ENCODE measurements at regions not wholly inside any gene's neighbourhood (a gene's known extent, or its start where the extent isn't known, plus 50 kb on each side); places are given as distances from the start of the nearest gene placed in this dataset.

DNA sequence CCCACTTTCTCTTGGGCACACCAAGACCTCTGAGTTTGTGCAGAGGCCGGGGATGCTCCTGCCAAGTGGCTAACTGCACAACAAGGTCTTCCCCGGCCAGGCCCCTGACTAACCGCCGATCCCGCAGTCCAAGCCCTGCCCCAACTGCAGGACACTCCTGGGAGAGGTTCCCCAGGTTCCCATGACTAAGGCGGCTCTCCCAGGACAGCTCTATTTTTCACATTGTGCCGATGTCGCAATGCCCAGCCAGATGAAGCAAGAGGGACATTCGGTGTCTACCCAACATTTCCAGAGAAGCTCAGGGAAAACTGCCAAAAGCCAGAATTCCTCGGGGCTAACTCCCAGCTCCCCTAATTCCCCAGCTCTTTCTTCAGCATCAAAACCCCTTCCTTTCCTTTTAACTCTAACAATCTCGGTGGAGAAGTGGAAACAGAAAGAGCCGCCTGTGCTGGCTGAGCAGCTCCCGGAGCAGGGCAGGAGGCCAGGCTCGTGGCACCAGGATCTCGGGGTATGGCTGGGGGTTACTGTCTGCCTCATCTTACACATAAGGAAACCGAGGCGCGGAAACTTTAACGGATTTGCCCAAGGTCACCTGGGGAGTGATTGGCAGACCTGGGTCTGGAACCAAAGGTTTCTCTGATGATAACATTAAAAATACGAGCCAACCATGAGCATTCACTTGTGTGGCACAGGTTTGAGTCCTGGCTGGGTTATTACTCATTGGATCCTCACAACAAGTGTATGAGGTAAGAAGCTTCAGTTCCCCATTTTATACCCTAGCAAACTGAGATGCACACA, 318.2 kb downstream of the BCL11B start:
- DNase-seq (ENCODE audit: extremely low read depth in 1 of 11, low read depth in 9 of 11, low spot score in 4 of 11) = no peak

GRCh38 chr14:98954349-98955000, 317.5 kb downstream of the BCL11B start:
- no peak for DNase-seq (ENCODE audit: extremely low read depth in 1 of 11, low read depth in 9 of 11, low spot score in 4 of 11)

GRCh38 chr14:98955036-98955740, 316.8 kb downstream of the BCL11B start:
- no peak for DNase-seq (ENCODE audit: extremely low read depth in 1 of 11, low read depth in 9 of 11, low spot score in 4 of 11)

GRCh38 chr14:98955741-98956070, 316.3 kb downstream of the BCL11B start:
- DNase-seq (ENCODE audit: extremely low read depth in 1 of 11, low read depth in 9 of 11, low spot score in 4 of 11) = no peak

- no peak for DNase-seq (ENCODE audit: extremely low read depth in 1 of 11, low read depth in 9 of 11, low spot score in 4 of 11)
Measured at GRCh38 chr14:98956181-98956580, 315.8 kb downstream of the BCL11B start.

DNA sequence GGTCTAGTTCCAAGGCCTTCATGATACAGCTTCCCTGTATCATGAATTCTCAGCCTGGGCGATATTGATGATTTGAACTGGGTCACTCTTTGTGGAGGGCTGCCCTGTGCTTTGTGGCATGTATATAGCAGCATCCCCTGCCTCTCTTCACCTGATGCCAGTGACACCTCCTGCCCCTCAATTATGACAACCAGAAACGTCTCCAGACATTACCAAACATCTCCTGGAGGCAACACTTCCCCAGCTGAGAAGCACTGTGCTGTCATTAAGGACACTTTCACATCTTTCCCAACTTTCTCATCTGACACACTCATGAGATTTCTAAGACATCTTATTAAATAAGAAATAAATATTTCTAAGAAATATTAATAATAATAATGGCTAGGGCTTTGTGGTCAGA, 315.3 kb downstream of the BCL11B start:
- DNase-seq (ENCODE audit: extremely low read depth in 1 of 11, low read depth in 9 of 11, low spot score in 4 of 11) = no peak

- DNase-seq (ENCODE audit: extremely low read depth in 1 of 11, low read depth in 9 of 11, low spot score in 4 of 11) = no peak
Measured at GRCh38 chr14:98957211-98958047, 314.6 kb downstream of the BCL11B start.

DNA sequence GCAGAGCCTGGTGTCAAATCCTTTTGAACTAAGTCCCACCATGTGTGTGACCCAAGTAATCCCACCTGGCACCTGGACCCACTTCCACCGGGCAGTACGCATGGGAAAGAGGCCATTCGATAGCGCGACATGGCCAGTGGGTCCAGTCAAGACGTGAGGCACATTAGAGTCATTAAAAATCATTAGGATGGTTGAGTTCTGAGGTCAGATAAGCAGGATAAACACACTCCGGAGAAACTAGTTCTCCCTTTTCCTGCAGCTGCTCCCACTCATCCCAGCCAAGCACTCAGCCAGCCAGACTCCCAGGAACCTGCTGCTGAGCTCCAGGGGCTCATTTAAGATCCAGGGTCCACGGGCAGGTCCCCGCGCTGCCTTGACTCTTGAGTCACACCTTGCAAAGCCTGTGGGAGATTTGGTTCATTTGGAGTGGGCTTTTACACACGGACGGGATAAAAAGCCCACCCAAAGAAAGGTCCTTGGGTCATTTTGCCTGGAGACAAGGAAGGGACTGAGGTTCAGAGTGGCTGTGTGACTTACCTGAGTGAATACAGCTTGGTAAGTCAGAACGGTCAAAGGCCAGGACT, 313.9 kb downstream of the BCL11B start:
- DNase-seq (ENCODE audit: extremely low read depth in 1 of 11, low read depth in 9 of 11, low spot score in 4 of 11) = no peak

GRCh38 chr14:98958632-98959031, 313.4 kb downstream of the BCL11B start:
- DNase-seq (ENCODE audit: extremely low read depth in 1 of 11, low read depth in 9 of 11, low spot score in 4 of 11) = no peak

GRCh38 chr14:98959410-98959809, 312.6 kb downstream of the BCL11B start:
- no peak for DNase-seq (ENCODE audit: extremely low read depth in 1 of 11, low read depth in 9 of 11, low spot score in 4 of 11)

DNA sequence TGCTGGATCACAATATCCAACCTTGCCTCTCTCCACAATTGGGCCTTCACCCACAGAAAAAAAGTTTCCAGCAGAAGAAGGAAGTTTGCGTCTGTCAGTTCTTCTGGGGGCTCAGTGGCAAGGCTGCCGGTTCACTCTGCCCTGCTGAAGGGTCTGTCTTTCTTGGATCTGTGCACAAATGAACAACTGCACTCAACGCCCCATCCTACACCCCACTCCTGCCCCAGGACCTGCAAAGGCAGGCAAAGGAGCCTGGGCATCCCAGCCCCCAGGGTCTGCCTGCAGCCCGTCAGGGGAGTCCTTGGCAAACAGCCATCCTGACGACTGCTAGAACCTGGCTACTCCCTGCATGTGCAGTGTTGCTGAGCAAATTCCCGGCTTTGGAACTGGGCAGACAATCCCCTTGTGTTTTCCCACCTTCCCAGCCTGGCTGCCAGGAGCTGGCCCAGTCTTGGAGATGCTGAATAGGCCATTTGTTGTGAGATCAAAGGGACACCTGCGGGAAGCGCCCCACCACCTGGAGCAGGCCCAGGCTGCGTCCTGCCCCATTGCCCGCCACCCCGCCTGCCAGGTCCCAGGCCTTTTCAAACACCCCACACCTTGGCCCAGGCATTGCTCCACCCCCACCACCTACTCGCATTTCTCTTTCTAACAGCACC, 311.9 kb downstream of the BCL11B start:
- peak in 1 of 11 donors; percentile 4 for DNase-seq (ENCODE audit: extremely low read depth in 1 of 11, low read depth in 9 of 11, low spot score in 4 of 11)

DNA sequence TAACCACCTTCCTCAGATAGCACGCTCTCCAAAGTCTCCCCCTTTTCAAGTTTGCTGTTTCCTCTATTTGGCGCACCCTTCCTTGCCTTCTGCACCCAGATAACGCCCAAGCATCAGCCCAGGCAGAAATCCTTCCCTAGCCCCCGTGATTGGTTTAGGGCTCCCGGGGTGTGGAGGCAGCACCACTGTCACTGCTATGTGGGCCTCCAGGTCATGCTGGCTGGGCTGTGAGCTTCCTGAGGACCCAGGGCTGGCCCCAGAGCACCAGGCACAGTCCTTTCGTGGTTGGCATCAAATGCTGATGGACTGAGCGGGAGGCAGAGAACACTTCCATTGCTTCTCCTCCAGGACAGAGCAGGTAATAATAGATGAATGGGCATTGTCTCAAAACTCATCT, 311.4 kb downstream of the BCL11B start:
- no peak for DNase-seq (ENCODE audit: extremely low read depth in 1 of 11, low read depth in 9 of 11, low spot score in 4 of 11)

GRCh38 chr14:98961191-98961590, 310.8 kb downstream of the BCL11B start:
- no peak for DNase-seq (ENCODE audit: extremely low read depth in 1 of 11, low read depth in 9 of 11, low spot score in 4 of 11)

DNA sequence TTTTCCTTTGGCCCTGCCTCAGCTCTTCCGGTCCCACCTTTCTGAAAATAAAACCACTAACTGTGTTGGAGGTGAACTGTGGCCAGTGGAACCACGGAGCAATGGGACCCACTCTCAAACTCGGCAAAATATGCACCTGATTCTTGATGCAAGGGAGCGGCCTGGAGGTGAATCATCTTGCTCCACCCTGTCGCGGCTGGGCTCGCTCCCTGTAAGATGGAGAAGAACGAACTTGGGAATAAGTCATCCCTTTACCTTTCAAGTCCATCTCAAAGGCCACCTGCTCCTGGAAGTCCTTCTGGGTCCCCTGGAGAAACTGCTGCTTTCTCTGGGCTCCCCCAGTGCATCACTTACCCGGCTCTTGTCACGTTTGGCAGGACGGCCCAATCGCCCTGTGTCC, 309.9 kb downstream of the BCL11B start:
- no peak for DNase-seq (ENCODE audit: extremely low read depth in 1 of 11, low read depth in 9 of 11, low spot score in 4 of 11)

- DNase-seq (ENCODE audit: extremely low read depth in 1 of 11, low read depth in 9 of 11, low spot score in 4 of 11) = no peak
Measured at GRCh38 chr14:98963610-98964009, 308.4 kb downstream of the BCL11B start.

DNA sequence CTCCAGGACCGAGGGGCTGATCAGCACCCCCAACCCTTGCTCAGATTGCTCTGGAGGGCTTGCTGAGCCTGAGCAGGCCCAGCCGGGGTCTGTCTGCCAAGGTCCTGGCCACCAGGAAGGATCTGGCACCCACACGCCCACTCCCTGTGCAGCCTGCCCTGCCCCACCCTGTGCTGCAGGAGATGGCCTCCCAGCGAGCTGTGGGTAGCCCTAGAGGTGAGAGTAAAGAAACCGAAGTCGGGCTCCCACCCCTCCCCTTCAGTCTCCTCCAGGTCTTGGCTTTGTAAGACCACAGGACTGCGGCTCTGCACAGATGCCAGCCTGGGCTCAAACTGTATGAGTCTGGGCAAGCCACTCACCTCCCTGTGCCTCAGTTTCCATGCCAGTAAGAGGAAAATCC, 307.8 kb downstream of the BCL11B start:
- no peak for DNase-seq (ENCODE audit: extremely low read depth in 1 of 11, low read depth in 9 of 11, low spot score in 4 of 11)

DNA sequence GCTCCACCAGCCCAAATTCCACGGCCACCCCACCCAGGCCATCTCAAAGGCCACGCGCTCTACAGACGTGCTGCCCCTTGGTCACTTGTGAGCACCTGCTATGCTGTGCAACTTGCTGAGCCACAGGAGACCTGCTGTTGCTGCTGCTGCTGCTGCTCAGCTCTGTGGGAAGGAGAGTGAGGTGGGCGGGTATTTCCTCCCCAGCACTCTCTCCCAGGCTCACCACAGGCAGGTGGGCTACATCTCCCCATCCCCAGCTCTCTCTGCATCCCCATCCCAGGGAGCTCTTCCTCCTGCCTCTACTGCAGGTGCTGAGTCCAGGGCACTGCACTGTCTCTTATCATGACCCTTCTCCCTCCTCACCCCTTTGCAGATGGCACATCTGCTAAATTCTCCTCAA, 306.9 kb downstream of the BCL11B start:
- DNase-seq (ENCODE audit: extremely low read depth in 1 of 11, low read depth in 9 of 11, low spot score in 4 of 11) = no peak

DNA sequence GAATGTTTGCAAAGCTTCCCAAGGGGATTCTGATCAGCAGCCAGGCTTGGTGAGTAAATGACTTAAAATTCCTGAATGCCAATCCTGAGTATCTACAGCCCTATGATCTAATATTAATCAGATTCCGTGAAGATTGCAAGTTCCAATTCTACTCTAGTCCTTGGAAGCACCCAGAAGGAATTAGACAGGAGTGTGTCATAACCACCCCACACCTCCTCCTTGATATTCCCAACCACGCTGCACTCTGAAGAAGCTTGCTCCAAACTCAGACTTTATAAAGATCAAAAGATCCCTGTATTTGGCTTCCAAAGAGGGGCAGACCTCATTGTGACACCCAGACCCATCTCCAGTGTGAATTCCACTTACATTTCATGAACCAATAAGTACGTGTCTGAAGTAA, 306.0 kb downstream of the BCL11B start:
- no peak for DNase-seq (ENCODE audit: extremely low read depth in 1 of 11, low read depth in 9 of 11, low spot score in 4 of 11)
